ENCODE measurements at regions not wholly inside any gene's neighbourhood (a gene's known extent, or its start where the extent isn't known, plus 50 kb on each side); places are given as distances from the start of the nearest gene placed in this dataset.

DNA sequence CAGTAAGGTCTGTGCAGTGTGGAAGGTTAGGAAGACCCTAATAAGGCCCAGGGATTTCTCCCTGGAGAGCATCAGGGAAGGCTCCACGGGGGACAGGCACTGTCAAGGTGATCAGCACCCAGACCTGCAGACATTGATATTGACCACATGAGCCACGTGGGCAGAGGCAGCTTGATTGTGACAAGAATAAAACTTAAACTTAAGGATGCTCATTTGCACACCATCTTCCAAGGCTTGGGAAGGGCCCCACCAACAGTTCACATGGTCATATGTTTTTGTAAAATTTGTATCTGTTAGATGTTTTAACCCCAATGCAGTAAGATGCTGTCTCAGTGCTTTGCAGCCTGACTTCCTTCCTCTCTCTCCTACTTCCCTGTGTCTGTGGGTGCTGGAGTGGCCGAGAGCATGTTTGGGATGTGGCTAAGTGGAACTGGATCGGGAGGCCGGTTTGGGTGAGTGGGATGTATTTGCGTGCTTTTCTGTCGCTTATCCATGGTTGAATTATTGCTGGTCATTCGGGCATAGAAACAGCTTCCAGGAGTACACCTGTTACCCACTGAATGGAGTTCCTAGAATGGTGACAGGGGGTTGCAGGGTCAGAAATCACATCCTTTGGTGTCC lies 49.8 kb upstream of the OLIG2 start:
- Histone ChIP-seq H3K27ac (no peak overlapping the region), H3K27me3 (ENCODE audit: insufficient read depth, low read depth) (no peaks in the 10 kb centered on the region), H3K4me2 (no peak overlapping the region)

More for the DNA sequence above, 49.8 kb upstream of the OLIG2 start:
- no peaks in the 10 kb centered on the region for H4K20me1 ChIP-seq (ENCODE audit: insufficient read depth)
- no peaks in the 10 kb centered on the region for H3K4me1 ChIP-seq (ENCODE audit: low read depth, poor library complexity, severe bottlenecking)
- H3K9ac ChIP-seq, result no peak overlapping the region
- no peak overlapping the region for H3K4me3 ChIP-seq (IDR thresholded peaks at IDR 0.05; ENCODE audit: insufficient read depth, low read depth, low read length)
- TF ChIP-seq, protein P1, sequence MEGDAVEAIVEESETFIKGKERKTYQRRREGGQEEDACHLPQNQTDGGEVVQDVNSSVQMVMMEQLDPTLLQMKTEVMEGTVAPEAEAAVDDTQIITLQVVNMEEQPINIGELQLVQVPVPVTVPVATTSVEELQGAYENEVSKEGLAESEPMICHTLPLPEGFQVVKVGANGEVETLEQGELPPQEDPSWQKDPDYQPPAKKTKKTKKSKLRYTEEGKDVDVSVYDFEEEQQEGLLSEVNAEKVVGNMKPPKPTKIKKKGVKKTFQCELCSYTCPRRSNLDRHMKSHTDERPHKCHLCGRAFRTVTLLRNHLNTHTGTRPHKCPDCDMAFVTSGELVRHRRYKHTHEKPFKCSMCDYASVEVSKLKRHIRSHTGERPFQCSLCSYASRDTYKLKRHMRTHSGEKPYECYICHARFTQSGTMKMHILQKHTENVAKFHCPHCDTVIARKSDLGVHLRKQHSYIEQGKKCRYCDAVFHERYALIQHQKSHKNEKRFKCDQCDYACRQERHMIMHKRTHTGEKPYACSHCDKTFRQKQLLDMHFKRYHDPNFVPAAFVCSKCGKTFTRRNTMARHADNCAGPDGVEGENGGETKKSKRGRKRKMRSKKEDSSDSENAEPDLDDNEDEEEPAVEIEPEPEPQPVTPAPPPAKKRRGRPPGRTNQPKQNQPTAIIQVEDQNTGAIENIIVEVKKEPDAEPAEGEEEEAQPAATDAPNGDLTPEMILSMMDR (conservative IDR thresholded peaks at IDR 0.05; ENCODE audit: low read depth, low read length), result no peak
- H3K79me2 ChIP-seq (ENCODE audit: insufficient read depth, low read depth), result no peaks in the 10 kb centered on the region
- no peaks in the 10 kb centered on the region for H3K36me3 ChIP-seq (ENCODE audit: insufficient read depth)
- H2AFZ ChIP-seq (ENCODE audit: low read depth), result no peak overlapping the region
